ENCODE measurements at regions not wholly inside any gene's neighbourhood (a gene's known extent, or its start where the extent isn't known, plus 50 kb on each side); places are given as distances from the start of the nearest gene placed in this dataset.

- Histone ChIP-seq H3K36me3 (ENCODE audit: insufficient read depth, low read length) (no peaks in the 10 kb centered on the region), H3K27ac (ENCODE audit: low read length) (no peak overlapping the region), H3K79me2 (ENCODE audit: low read length) (no peaks in the 10 kb centered on the region), H3K27me3 (ENCODE audit: low read length) (no peaks in the 10 kb centered on the region), H3K4me2 (ENCODE audit: low read depth, low read length, poor library complexity, severe bottlenecking) (peak overlapping the region; percentile 27), H3K4me3 (ENCODE audit: low read length) (no peak overlapping the region), H3K9me2 (replicated peaks; ENCODE audit: insufficient read depth, low read length) (no peaks in the 10 kb centered on the region), H3K4me1 (ENCODE audit: low read length) (peaks cover 11% of the 10 kb centered on the region), H3K9me3 (ENCODE audit: low read length) (no peaks in the 10 kb centered on the region), H4K20me1 (ENCODE audit: insufficient read depth, low read depth, low read length) (no peaks in the 10 kb centered on the region), H3K9ac (ENCODE audit: low read length) (no peak overlapping the region), H2AFZ (ENCODE audit: low read length) (no peak overlapping the region)
- no peak for DNase-seq
Measured at GRCh38 chr7:50962962-50963374, 180.3 kb upstream of the GRB10 start.

DNA sequence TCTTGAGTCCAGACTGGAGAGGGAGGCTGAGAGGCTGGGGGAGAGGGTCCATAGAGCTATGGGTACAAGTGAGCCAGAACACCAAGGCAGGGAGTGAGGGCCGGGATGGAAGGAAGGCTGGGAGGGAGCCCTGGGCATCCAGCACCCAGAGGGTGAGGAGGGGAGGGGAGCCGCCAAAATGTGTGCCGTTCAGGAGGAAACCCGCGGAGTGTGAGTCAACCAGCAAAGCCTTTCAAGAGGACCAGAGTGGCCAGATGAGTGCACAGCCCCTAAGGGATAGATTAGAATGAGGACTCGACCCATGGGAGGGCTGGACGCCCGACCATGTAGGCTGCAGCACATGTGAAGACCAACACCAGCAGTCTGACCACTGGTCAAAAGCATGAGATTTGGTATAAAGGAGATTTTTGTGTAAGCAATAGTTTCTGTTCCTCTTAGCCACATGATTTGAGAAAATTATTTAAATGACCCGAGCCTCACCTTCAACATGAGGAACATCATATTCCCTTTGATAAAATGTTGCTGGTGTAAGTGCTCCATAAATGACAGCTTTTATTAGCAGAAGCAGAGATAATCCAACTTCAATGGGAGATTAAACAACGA, 179.7 kb upstream of the GRB10 start:
- Histone ChIP-seq H4K20me1 (ENCODE audit: insufficient read depth, low read depth, low read length) (no peaks in the 10 kb centered on the region), H3K9ac (ENCODE audit: low read length) (no peak overlapping the region), H2AFZ (ENCODE audit: low read length) (no peak overlapping the region), H3K36me3 (ENCODE audit: insufficient read depth, low read length) (no peaks in the 10 kb centered on the region), H3K4me1 (ENCODE audit: low read length) (peaks cover 11% of the 10 kb centered on the region), H3K4me3 (ENCODE audit: low read length) (no peak overlapping the region), H3K27ac (ENCODE audit: low read length) (no peak overlapping the region), H3K9me3 (ENCODE audit: low read length) (no peaks in the 10 kb centered on the region), H3K27me3 (ENCODE audit: low read length) (no peaks in the 10 kb centered on the region), H3K9me2 (replicated peaks; ENCODE audit: insufficient read depth, low read length) (no peaks in the 10 kb centered on the region), H3K4me2 (ENCODE audit: low read depth, low read length, poor library complexity, severe bottlenecking) (peak overlapping the region; percentile 27), H3K79me2 (ENCODE audit: low read length) (no peaks in the 10 kb centered on the region)
- DNase-seq = no peak

GRCh38 chr7:50960621-50961310, 178.1 kb upstream of the GRB10 start:
- Histone ChIP-seq H2AFZ (ENCODE audit: low read length) (no peak overlapping the region), H3K27ac (ENCODE audit: low read length) (no peak overlapping the region)

GRCh38 chr7:50959991-50960390, 177.3 kb upstream of the GRB10 start:
- peaks cover 11% of the 10 kb centered on the region for H3K4me1 ChIP-seq (ENCODE audit: low read length)
- H2AFZ ChIP-seq (ENCODE audit: low read length) = no peak overlapping the region
- no peak overlapping the region for H3K4me2 ChIP-seq (ENCODE audit: low read depth, low read length, poor library complexity, severe bottlenecking)
- H3K9me3 ChIP-seq (ENCODE audit: low read length) = no peaks in the 10 kb centered on the region
- H3K79me2 ChIP-seq (ENCODE audit: low read length) = no peaks in the 10 kb centered on the region
- no peaks in the 10 kb centered on the region for H3K27me3 ChIP-seq (ENCODE audit: low read length)
- H3K27ac ChIP-seq (ENCODE audit: low read length) = no peak overlapping the region
- no peaks in the 10 kb centered on the region for H4K20me1 ChIP-seq (ENCODE audit: insufficient read depth, low read depth, low read length)
- no peak overlapping the region for H3K4me3 ChIP-seq (ENCODE audit: low read length)
- H3K9me2 ChIP-seq (replicated peaks; ENCODE audit: insufficient read depth, low read length) = no peaks in the 10 kb centered on the region
- H3K9ac ChIP-seq (ENCODE audit: low read length) = no peak overlapping the region
- H3K36me3 ChIP-seq (ENCODE audit: insufficient read depth, low read length) = no peaks in the 10 kb centered on the region
- no peak for DNase-seq

More at GRCh38 chr7:50960621-50961310, 178.1 kb upstream of the GRB10 start:
- no peaks in the 10 kb centered on the region for H3K36me3 ChIP-seq (ENCODE audit: insufficient read depth, low read length)
- H3K4me2 ChIP-seq (ENCODE audit: low read depth, low read length, poor library complexity, severe bottlenecking) = no peak overlapping the region
- H3K9ac ChIP-seq (ENCODE audit: low read length) = no peak overlapping the region
- no peaks in the 10 kb centered on the region for H3K27me3 ChIP-seq (ENCODE audit: low read length)
- H3K79me2 ChIP-seq (ENCODE audit: low read length) = no peaks in the 10 kb centered on the region
- no peaks in the 10 kb centered on the region for H3K9me3 ChIP-seq (ENCODE audit: low read length)
- H3K4me3 ChIP-seq (ENCODE audit: low read length) = no peak overlapping the region
- H4K20me1 ChIP-seq (ENCODE audit: insufficient read depth, low read depth, low read length) = no peaks in the 10 kb centered on the region
- H3K9me2 ChIP-seq (replicated peaks; ENCODE audit: insufficient read depth, low read length) = no peaks in the 10 kb centered on the region
- H3K4me1 ChIP-seq (ENCODE audit: low read length) = peaks cover 11% of the 10 kb centered on the region
- no peak for DNase-seq

DNA sequence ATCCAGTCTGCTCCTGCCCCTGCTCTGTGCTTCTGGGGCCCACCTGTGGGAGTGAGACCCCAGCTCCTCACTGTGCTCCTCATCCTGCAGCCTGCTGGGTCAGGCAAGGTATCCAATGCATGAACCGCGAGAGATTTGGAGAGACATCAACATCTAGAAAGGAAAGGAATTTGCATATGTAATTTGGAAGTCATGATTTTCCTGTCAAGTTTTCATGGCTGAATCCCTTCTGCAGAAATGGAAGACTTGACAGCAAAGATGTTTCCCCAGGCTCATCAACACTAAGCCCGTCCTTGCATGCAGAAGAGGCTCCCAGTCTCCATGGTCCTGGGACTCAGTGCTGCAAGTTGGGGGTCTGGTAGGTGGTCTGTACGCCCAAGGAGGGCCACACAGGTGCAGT, 176.9 kb upstream of the GRB10 start:
- Histone ChIP-seq H3K9me2 (replicated peaks; ENCODE audit: insufficient read depth, low read length) (no peaks in the 10 kb centered on the region), H3K4me3 (ENCODE audit: low read length) (no peak overlapping the region), H3K9me3 (ENCODE audit: low read length) (no peaks in the 10 kb centered on the region), H3K4me1 (ENCODE audit: low read length) (peaks cover 11% of the 10 kb centered on the region), H3K36me3 (ENCODE audit: insufficient read depth, low read length) (no peaks in the 10 kb centered on the region), H3K4me2 (ENCODE audit: low read depth, low read length, poor library complexity, severe bottlenecking) (no peak overlapping the region), H2AFZ (ENCODE audit: low read length) (no peak overlapping the region), H4K20me1 (ENCODE audit: insufficient read depth, low read depth, low read length) (no peaks in the 10 kb centered on the region), H3K27me3 (ENCODE audit: low read length) (no peaks in the 10 kb centered on the region), H3K79me2 (ENCODE audit: low read length) (no peaks in the 10 kb centered on the region), H3K9ac (ENCODE audit: low read length) (no peak overlapping the region), H3K27ac (ENCODE audit: low read length) (no peak overlapping the region)
- DNase-seq = no peak

DNA sequence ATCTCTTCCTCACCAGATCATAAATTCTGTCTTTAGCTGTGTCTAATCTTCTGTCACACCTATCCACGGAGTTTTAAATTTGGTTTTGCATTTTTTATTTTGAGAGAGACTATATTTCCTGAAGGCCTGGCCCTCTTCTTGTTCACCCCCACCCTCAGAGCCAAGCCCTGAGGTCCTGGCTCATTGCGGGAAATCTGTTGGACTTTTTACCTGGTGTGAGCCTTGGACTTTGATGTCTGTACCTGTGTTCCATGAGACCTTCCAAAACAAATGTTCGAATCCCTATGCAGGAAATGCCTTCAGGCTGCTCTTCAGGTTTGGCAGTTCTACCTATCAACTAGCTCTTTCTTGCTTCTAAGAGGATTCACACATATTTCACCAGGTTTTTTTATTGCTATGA, 175.2 kb upstream of the GRB10 start:
- Histone ChIP-seq H3K4me2 (ENCODE audit: low read depth, low read length, poor library complexity, severe bottlenecking) (no peak overlapping the region), H3K27me3 (ENCODE audit: low read length) (no peaks in the 10 kb centered on the region), H2AFZ (ENCODE audit: low read length) (no peak overlapping the region), H3K27ac (ENCODE audit: low read length) (no peak overlapping the region), H3K36me3 (ENCODE audit: insufficient read depth, low read length) (no peaks in the 10 kb centered on the region), H3K79me2 (ENCODE audit: low read length) (no peaks in the 10 kb centered on the region), H3K9ac (ENCODE audit: low read length) (no peak overlapping the region), H3K4me3 (ENCODE audit: low read length) (no peak overlapping the region), H3K4me1 (ENCODE audit: low read length) (peaks cover 8% of the 10 kb centered on the region), H3K9me3 (ENCODE audit: low read length) (no peaks in the 10 kb centered on the region), H4K20me1 (ENCODE audit: insufficient read depth, low read depth, low read length) (no peaks in the 10 kb centered on the region), H3K9me2 (replicated peaks; ENCODE audit: insufficient read depth, low read length) (no peaks in the 10 kb centered on the region)
- no peak for DNase-seq

DNA sequence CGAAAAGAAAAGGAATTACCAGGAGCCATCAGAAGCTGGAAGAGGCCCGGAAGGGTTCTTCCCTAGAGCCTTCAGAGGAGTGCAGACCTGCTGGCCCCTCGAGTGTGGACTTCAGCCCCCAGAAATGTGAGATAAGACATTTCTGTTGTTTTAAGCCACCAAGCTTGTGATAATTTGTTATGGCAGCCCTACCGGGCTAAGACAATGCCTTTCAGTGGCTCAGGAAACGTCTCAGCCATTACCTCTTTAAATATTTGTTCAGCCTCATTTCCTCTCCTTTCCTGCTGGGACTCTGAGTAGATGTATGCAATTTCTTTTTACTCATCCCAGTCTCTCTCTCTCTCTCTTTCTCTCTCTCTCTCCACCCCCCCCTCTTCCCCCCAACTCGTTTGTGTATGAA, 174.7 kb upstream of the GRB10 start:
- no peak for DNase-seq
- H3K9me2 ChIP-seq (replicated peaks; ENCODE audit: insufficient read depth, low read length) = no peaks in the 10 kb centered on the region
- H3K27ac ChIP-seq (ENCODE audit: low read length) = no peak overlapping the region
- no peak overlapping the region for H3K4me2 ChIP-seq (ENCODE audit: low read depth, low read length, poor library complexity, severe bottlenecking)
- H2AFZ ChIP-seq (ENCODE audit: low read length) = no peak overlapping the region
- no peaks in the 10 kb centered on the region for H3K36me3 ChIP-seq (ENCODE audit: insufficient read depth, low read length)
- H3K4me1 ChIP-seq (ENCODE audit: low read length) = peaks cover 4% of the 10 kb centered on the region
- H3K27me3 ChIP-seq (ENCODE audit: low read length) = no peaks in the 10 kb centered on the region
- H3K4me3 ChIP-seq (ENCODE audit: low read length) = no peak overlapping the region
- no peaks in the 10 kb centered on the region for H3K79me2 ChIP-seq (ENCODE audit: low read length)
- no peaks in the 10 kb centered on the region for H4K20me1 ChIP-seq (ENCODE audit: insufficient read depth, low read depth, low read length)
- no peaks in the 10 kb centered on the region for H3K9me3 ChIP-seq (ENCODE audit: low read length)
- no peak overlapping the region for H3K9ac ChIP-seq (ENCODE audit: low read length)

DNA sequence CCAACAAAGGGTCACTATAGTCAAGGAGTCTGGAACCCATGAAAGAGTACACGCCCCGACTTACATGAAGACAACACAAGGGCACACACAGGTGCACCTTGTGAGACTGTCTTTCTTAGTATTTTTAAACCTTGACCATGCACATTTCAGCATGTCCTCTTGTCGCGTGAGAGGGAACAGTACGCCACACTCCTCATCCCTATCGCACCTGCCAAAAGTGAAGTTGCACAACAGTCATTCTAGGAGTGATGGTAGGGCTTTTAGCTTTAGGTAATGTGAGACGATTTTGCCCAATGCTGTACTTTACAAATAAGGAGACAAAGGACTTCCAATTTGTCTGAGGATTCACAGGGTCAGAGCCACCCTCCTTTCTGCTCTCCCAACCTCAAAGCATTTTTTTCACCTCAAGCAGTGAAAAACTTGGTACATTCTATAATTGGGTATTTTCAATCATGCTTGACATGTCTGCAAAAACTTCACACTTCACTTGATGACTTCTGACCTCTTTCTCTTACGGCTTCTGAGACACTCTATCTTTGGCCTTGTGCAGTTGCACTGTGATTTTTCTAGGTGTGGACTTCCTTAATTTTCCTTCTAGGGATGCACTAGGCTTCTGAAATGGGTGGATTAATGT, 173.9 kb upstream of the GRB10 start:
- Histone ChIP-seq H3K79me2 (ENCODE audit: low read length) (no peaks in the 10 kb centered on the region), H4K20me1 (ENCODE audit: insufficient read depth, low read depth, low read length) (no peaks in the 10 kb centered on the region), H3K36me3 (ENCODE audit: insufficient read depth, low read length) (no peaks in the 10 kb centered on the region), H3K9me2 (replicated peaks; ENCODE audit: insufficient read depth, low read length) (no peaks in the 10 kb centered on the region), H3K27me3 (ENCODE audit: low read length) (no peaks in the 10 kb centered on the region), H2AFZ (ENCODE audit: low read length) (no peak overlapping the region), H3K9me3 (ENCODE audit: low read length) (no peaks in the 10 kb centered on the region), H3K4me1 (ENCODE audit: low read length) (no peaks in the 10 kb centered on the region), H3K4me2 (ENCODE audit: low read depth, low read length, poor library complexity, severe bottlenecking) (no peak overlapping the region), H3K4me3 (ENCODE audit: low read length) (no peak overlapping the region), H3K27ac (ENCODE audit: low read length) (no peak overlapping the region), H3K9ac (ENCODE audit: low read length) (no peak overlapping the region)
- DNase-seq = no peak

Measured in Karpas-422 (cell line).